Thyroid gland (tissue), 4 donors: ENCODE measurements at regions not wholly inside any gene's neighbourhood (a gene's known extent, or its start where the extent isn't known, plus 50 kb on each side); places are given as distances from the start of the nearest gene placed in this dataset.

Source experiments
- DNase-seq, 2 donors: peaks; one replicate each; pipeline ENCODE4 v3.0.0-alpha.2; 2019
- H3K27ac ChIP-seq, 3 donors: fragments of 200-600 bp; sonication (generic); 1 replicate in 2 of 3; 2 replicates in 1 of 3; pipeline ENCODE4 v1.5.1; 2016 to 2019; ENCODE audit warnings: mild to moderate bottlenecking in 1 of 3, moderate library complexity in 1 of 3
- H3K27me3 ChIP-seq: fragments of 200-600 bp; sonication (generic); one replicate; pipeline ENCODE4 v1.5.1; 2019
- H3K36me3 ChIP-seq, 2 donors: fragments of 200-600 bp; sonication (generic); one replicate each; pipeline ENCODE4 v1.5.1; 2016 to 2019
- H3K4me1 ChIP-seq, 2 donors: fragments of 200-600 bp; sonication (generic); one replicate each; pipeline ENCODE4 v1.5.1; 2017 to 2019
- H3K4me3 ChIP-seq, 3 donors: fragments of 200-600 bp; sonication (generic); replicated peaks in 1 of 3; 1 replicate in 2 of 3; 2 replicates in 1 of 3; pipeline ENCODE4 v1.5.1; 2016; ENCODE audit warnings: mild to moderate bottlenecking in 1 of 3
- H3K9me3 ChIP-seq: fragments of 200-600 bp; sonication (generic); one replicate; pipeline ENCODE4 v1.5.1; 2017
- CTCF ChIP-seq, 6 experiments: fragments of 200-600 bp in 3 of 6; fragments of 450-650 bp in 3 of 6; sonication (generic) in 3 of 6; IDR thresholded peaks; one replicate each; pipeline ENCODE4 v1.5.1; 2016 to 2019; ENCODE audit warnings: antibody characterized with exemption in 6 of 6, mild to moderate bottlenecking in 2 of 6, inconsistent platforms in 1 of 6, moderate library complexity in 1 of 6
- POLR2A ChIP-seq, 2 donors: fragments of 450-650 bp; IDR thresholded peaks; one replicate each; pipeline ENCODE4 v1.6.1; 2017; ENCODE audit warnings: antibody characterized with exemption in 2 of 2, mild to moderate bottlenecking in 2 of 2, moderate library complexity in 1 of 2
- WGBS, 2 donors: methylation state at CpG; one replicate each; pipeline ENCODE4 v1.1.5; 2017; 5-methylcytosine and 5-hydroxymethylcytosine counted together
- intact Hi-C: fragments of 100-400 bp; cut with DNase I; formaldehyde crosslinking; loops from one replicate; pipeline ENCODE4 v1.15.1; 2023

GRCh38 chr17:77033892-77034404, 106.8 kb upstream of the SEC14L1 start:
- Histone ChIP-seq H3K27me3 (no peaks in the 10 kb centered on the region), H3K36me3 (no peaks in the 10 kb centered on the region), H3K4me3 (no peak overlapping the region), H3K9me3 (no peaks in the 10 kb centered on the region), H3K27ac (no peak overlapping the region), H3K4me1 (no peaks in the 10 kb centered on the region)
- intact Hi-C loops, result no loop called here
- WGBS, 2 donors, result 74 to 77% methylated on average over 13 of the region's 13 CpGs
- no peak for TF ChIP-seq CTCF (IDR thresholded peaks at IDR 0.05)
- TF ChIP-seq POLR2A (IDR thresholded peaks at IDR 0.05), result no peak
- no peak for DNase-seq

GRCh38 chr17:77034677-77035424, 105.9 kb upstream of the SEC14L1 start:
- Histone ChIP-seq H3K27me3 (no peaks in the 10 kb centered on the region), H3K36me3 (no peaks in the 10 kb centered on the region), H3K9me3 (no peaks in the 10 kb centered on the region), H3K4me3 (no peak overlapping the region), H3K4me1 (no peaks in the 10 kb centered on the region), H3K27ac (no peak overlapping the region)
- intact Hi-C loops, result no loop called here
- no peak for DNase-seq
- WGBS, 2 donors, result 72 to 76% methylated on average over 15 to 16 of the region's 16 CpGs
- TF ChIP-seq POLR2A (IDR thresholded peaks at IDR 0.05), result no peak
- no peak for TF ChIP-seq CTCF (IDR thresholded peaks at IDR 0.05)

- H3K27me3 ChIP-seq, result no peaks in the 10 kb centered on the region
- H3K4me1 ChIP-seq, result no peaks in the 10 kb centered on the region
- no peak overlapping the region for H3K27ac ChIP-seq
- no peaks in the 10 kb centered on the region for H3K36me3 ChIP-seq
- no peak for DNase-seq
- 93% methylated on average over 6 of the region's 6 CpGs for WGBS, 2 donors
- intact Hi-C loops, result no loop called here
- H3K4me3 ChIP-seq, result no peak overlapping the region
- H3K9me3 ChIP-seq, result no peaks in the 10 kb centered on the region
- TF ChIP-seq CTCF (IDR thresholded peaks at IDR 0.05), result no peak
- TF ChIP-seq POLR2A (IDR thresholded peaks at IDR 0.05), result no peak
These were observed 105.2 kb upstream of the SEC14L1 start for GRCh38 chr17:77035526-77035925.

- Histone ChIP-seq H3K4me1 (no peaks in the 10 kb centered on the region), H3K27ac (no peak overlapping the region), H3K4me3 (no peak overlapping the region), H3K9me3 (no peaks in the 10 kb centered on the region), H3K27me3 (no peaks in the 10 kb centered on the region), H3K36me3 (no peaks in the 10 kb centered on the region)
- 77 to 79% methylated on average over 16 of the region's 16 CpGs for WGBS, 2 donors
- TF ChIP-seq CTCF (IDR thresholded peaks at IDR 0.05) (no peak), POLR2A (IDR thresholded peaks at IDR 0.05) (no peak)
- DNase-seq, result no peak
- intact Hi-C loops, result no loop called here
These were observed 104.5 kb upstream of the SEC14L1 start for GRCh38 chr17:77036136-77036840.

- Histone ChIP-seq H3K4me3 (no peak overlapping the region), H3K4me1 (no peaks in the 10 kb centered on the region), H3K9me3 (no peaks in the 10 kb centered on the region), H3K27me3 (no peaks in the 10 kb centered on the region), H3K27ac (no peak overlapping the region), H3K36me3 (no peaks in the 10 kb centered on the region)
- intact Hi-C loops, result no loop called here
- DNase-seq, result peak; percentile 6 to 27
- 41 to 52% methylated on average over 23 of the region's 23 CpGs for WGBS, 2 donors
- TF ChIP-seq POLR2A (IDR thresholded peaks at IDR 0.05), result no peak
- TF ChIP-seq CTCF (IDR thresholded peaks at IDR 0.05), result no peak
These were observed 103.9 kb upstream of the SEC14L1 start for GRCh38 chr17:77036841-77037381.
